Tibial artery (tissue), 4 donors: ENCODE measurements at regions not wholly inside any gene's neighbourhood (a gene's known extent, or its start where the extent isn't known, plus 50 kb on each side); places are given as distances from the start of the nearest gene placed in this dataset.

ENCODE experiments used
- DNase-seq, 2 donors: peaks; one replicate each; pipeline ENCODE4 v3.0.0-alpha.2; 2019
- H3K27ac ChIP-seq, 2 donors: fragments of 200-600 bp; sonication (generic) in 1 of 2; 1 replicate in 1 of 2; 2 replicates in 1 of 2; pipeline ENCODE4 v1.5.1; 2018 to 2019; ENCODE audit warnings: mild to moderate bottlenecking in 1 of 2
- H3K27me3 ChIP-seq, 2 donors: fragments of 200-600 bp; sonication (generic) in 1 of 2; one replicate each; pipeline versions ENCODE4 v1.5.1 to v1.6.0; 2016 to 2019
- H3K36me3 ChIP-seq, 3 donors: fragments of 200-600 bp; sonication (generic) in 2 of 3; one replicate each; pipeline ENCODE4 v1.5.1; 2016 to 2019; ENCODE audit warnings: mild to moderate bottlenecking in 2 of 3
- H3K4me1 ChIP-seq, 4 donors: fragments of 200-600 bp; sonication (generic) in 2 of 4; 1 replicate in 3 of 4; 2 replicates in 1 of 4; pipeline ENCODE4 v1.5.1; 2016 to 2019
- H3K4me3 ChIP-seq, 2 donors: fragments of 200-600 bp; sonication (generic) in 1 of 2; 1 replicate in 1 of 2; 2 replicates in 1 of 2; pipeline ENCODE4 v1.5.1; 2018 to 2019; ENCODE audit warnings: mild to moderate bottlenecking in 2 of 2
- H3K9me3 ChIP-seq, 3 donors: fragments of 200-600 bp; sonication (generic) in 1 of 3; one replicate each; pipeline ENCODE4 v1.5.1; 2016 to 2019
- intact Hi-C: fragments of 100-400 bp; cut with DNase I; formaldehyde crosslinking; loops from one replicate; pipeline ENCODE4 v1.15.0; 2023; ENCODE audit warnings: low total_unique reads
- TF ChIP-seq, protein P1 (sequence below), 2 experiments: fragments of 200-600 bp in 1 of 2; fragments of 450-650 bp in 1 of 2; IDR thresholded peaks; one replicate each; pipeline ENCODE4 v1.5.1; 2017 to 2019; ENCODE audit warnings: antibody characterized with exemption in 2 of 2, mild to moderate bottlenecking in 1 of 2, moderate library complexity in 1 of 2

DNA sequence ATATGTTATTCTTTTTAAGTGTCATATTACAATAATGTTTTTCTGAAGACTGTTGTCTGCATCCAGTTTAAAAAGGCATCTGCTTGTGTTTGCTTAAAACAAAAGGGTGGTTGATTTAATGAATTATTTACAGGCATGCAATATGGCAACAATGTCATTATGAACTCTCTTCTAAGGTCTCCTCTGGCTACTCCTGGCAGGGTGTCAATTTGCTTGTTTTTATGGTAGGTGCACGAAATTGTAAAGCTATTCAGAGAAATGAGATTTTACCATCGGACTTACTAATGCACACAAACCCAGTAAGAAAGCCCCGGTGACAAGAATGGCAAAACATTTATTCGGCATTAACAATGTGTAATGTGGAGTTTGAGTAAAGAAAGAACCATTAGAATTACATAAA lies 539.8 kb upstream of the ZNF608 start:
- intact Hi-C loops, result no loop called here
- Histone ChIP-seq H3K4me3 (no peak overlapping the region), H3K27me3 (no peaks in the 10 kb centered on the region), H3K4me1 (no peaks in the 10 kb centered on the region), H3K36me3 (no peaks in the 10 kb centered on the region), H3K27ac (no peak overlapping the region), H3K9me3 (no peaks in the 10 kb centered on the region)
- DNase-seq, result no peak
- TF ChIP-seq, protein P1, sequence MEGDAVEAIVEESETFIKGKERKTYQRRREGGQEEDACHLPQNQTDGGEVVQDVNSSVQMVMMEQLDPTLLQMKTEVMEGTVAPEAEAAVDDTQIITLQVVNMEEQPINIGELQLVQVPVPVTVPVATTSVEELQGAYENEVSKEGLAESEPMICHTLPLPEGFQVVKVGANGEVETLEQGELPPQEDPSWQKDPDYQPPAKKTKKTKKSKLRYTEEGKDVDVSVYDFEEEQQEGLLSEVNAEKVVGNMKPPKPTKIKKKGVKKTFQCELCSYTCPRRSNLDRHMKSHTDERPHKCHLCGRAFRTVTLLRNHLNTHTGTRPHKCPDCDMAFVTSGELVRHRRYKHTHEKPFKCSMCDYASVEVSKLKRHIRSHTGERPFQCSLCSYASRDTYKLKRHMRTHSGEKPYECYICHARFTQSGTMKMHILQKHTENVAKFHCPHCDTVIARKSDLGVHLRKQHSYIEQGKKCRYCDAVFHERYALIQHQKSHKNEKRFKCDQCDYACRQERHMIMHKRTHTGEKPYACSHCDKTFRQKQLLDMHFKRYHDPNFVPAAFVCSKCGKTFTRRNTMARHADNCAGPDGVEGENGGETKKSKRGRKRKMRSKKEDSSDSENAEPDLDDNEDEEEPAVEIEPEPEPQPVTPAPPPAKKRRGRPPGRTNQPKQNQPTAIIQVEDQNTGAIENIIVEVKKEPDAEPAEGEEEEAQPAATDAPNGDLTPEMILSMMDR (IDR thresholded peaks at IDR 0.05), result no peak

- Histone ChIP-seq H3K27me3 (no peaks in the 10 kb centered on the region), H3K9me3 (no peaks in the 10 kb centered on the region), H3K4me1 (no peaks in the 10 kb centered on the region), H3K4me3 (no peak overlapping the region), H3K27ac (no peak overlapping the region), H3K36me3 (no peaks in the 10 kb centered on the region)
- intact Hi-C loops, result no loop called here
- TF ChIP-seq, protein P1 (IDR thresholded peaks at IDR 0.05), result no peak
- DNase-seq, result no peak
Measured at GRCh38 chr5:125289606-125290005, 543.2 kb upstream of the ZNF608 start.

DNA sequence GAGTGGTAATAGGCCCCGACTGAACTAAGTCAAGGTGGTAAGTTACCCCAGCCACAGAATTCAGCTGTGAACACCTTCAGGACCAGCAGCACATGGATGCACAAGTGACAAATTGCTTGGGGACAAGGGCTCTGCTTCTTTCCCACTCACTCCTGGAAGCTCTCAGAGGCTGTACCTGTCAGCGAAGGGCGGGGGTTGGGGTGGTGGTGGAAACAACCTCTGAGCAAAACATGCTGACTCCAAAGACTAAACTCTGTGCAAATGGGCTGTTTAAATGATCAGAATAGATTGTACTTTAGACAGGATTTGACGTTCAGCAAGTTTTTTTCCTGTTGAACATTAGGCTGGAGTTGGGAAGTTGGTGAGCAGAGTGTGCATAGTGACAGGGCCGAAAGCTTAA lies 544.5 kb upstream of the ZNF608 start:
- no peak overlapping the region for H3K27ac ChIP-seq
- TF ChIP-seq, protein P1 (IDR thresholded peaks at IDR 0.05), result no peak
- H3K4me1 ChIP-seq, result no peaks in the 10 kb centered on the region
- no peaks in the 10 kb centered on the region for H3K36me3 ChIP-seq
- intact Hi-C loops, result no loop called here
- no peaks in the 10 kb centered on the region for H3K27me3 ChIP-seq
- no peak for DNase-seq
- H3K4me3 ChIP-seq, result no peak overlapping the region
- no peaks in the 10 kb centered on the region for H3K9me3 ChIP-seq

GRCh38 chr5:125291447-125291846 lies 545.0 kb upstream of the ZNF608 start:
- no peak overlapping the region for H3K4me3 ChIP-seq
- H3K27ac ChIP-seq, result no peak overlapping the region
- H3K36me3 ChIP-seq, result no peaks in the 10 kb centered on the region
- H3K9me3 ChIP-seq, result no peaks in the 10 kb centered on the region
- no peaks in the 10 kb centered on the region for H3K4me1 ChIP-seq
- no peak for DNase-seq
- H3K27me3 ChIP-seq, result no peaks in the 10 kb centered on the region
- intact Hi-C loops, result no loop called here
- TF ChIP-seq, protein P1 (IDR thresholded peaks at IDR 0.05), result no peak

GRCh38 chr5:125293223-125293622 lies 546.8 kb upstream of the ZNF608 start:
- intact Hi-C loops, result no loop called here
- Histone ChIP-seq H3K9me3 (no peaks in the 10 kb centered on the region), H3K4me1 (no peaks in the 10 kb centered on the region), H3K4me3 (no peak overlapping the region), H3K27me3 (no peaks in the 10 kb centered on the region), H3K27ac (no peak overlapping the region), H3K36me3 (no peaks in the 10 kb centered on the region)
- TF ChIP-seq, protein P1 (IDR thresholded peaks at IDR 0.05), result no peak
- DNase-seq, result no peak

DNA sequence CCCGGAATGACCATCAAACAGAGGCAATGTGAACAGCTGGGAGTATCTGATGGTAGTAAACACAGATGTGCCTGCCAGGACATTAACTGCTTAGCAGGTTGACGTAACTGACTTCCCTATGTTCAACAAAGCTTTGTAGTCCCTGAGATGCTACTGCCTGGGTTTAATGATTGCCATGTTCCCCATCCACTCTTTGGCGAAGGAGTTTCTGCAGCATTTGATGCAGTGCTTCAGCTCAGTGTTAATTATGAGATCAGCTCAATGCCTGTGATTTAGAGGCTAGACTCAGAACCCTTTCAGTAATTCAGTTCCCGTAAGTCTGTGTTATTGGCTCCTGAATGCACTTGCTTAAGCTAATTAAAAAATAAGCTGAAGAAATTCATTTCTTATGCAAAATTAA lies 547.3 kb upstream of the ZNF608 start:
- Histone ChIP-seq H3K4me1 (no peaks in the 10 kb centered on the region), H3K36me3 (no peaks in the 10 kb centered on the region), H3K27me3 (no peaks in the 10 kb centered on the region), H3K9me3 (no peaks in the 10 kb centered on the region), H3K27ac (no peak overlapping the region), H3K4me3 (no peak overlapping the region)
- intact Hi-C loops, result no loop called here
- TF ChIP-seq, protein P1 (IDR thresholded peaks at IDR 0.05), result no peak
- no peak for DNase-seq
